Activated B cell treated with CpG ODN at 0.5 μM for 24 hours (primary cell): ENCODE measurements at regions not wholly inside any gene's neighbourhood (a gene's known extent, or its start where the extent isn't known, plus 50 kb on each side); places are given as distances from the start of the nearest gene placed in this dataset.

Source experiments
- ATAC-seq: fragments of 200-7000 bp; cut with Tn5 transposase; one replicate; pipeline ENCODE4 v1.10.0; 2021; ENCODE audit warnings: low read depth, mild to moderate bottlenecking, moderate library complexity
- CTCF ChIA-PET: fragments of 350-600 bp; sonication (Branson Sonifier 250); formaldehyde crosslinking; loops from one replicate; lab custom pipeline; 2021; ENCODE audit warnings: antibody characterized with exemption; lab: Charles Lee
- POLR2A ChIA-PET: fragments of 350-600 bp; sonication (Branson Sonifier 250); formaldehyde crosslinking; loops from one replicate; lab custom pipeline; 2021; ENCODE audit warnings: antibody characterized with exemption; lab: Charles Lee
- DNase-seq: peaks from one replicate; pipeline ENCODE4 v3.0.0; 2022
- H3K27ac Mint-ChIP-seq: one replicate; pipeline ENCODE4 v1.8.0; 2020; ENCODE audit warnings: mixed read lengths
- H3K27me3 Mint-ChIP-seq: one replicate; pipeline ENCODE4 v1.8.0; 2021; ENCODE audit warnings: mixed read lengths
- H3K36me3 Mint-ChIP-seq: one replicate; pipeline ENCODE4 v1.8.0; 2021; ENCODE audit warnings: low read depth, mixed read lengths
- H3K4me1 Mint-ChIP-seq: one replicate; pipeline ENCODE4 v1.8.0; 2021; ENCODE audit warnings: mixed read lengths
- H3K4me3 Mint-ChIP-seq: one replicate; pipeline ENCODE4 v1.8.0; 2020; ENCODE audit warnings: mild to moderate bottlenecking, mixed read lengths
- H3K9me3 Mint-ChIP-seq: one replicate; pipeline ENCODE4 v1.8.0; 2020; ENCODE audit warnings: mixed read lengths
- CTCF ChIP-seq: fragments of 200-600 bp; IDR thresholded peaks from one replicate; pipeline ENCODE4 v1.8.0; 2022; ENCODE audit warnings: antibody characterized with exemption, mild to moderate bottlenecking
- intact Hi-C: fragments of 100-400 bp; cut with micrococcal nuclease; formaldehyde crosslinking; loops from one replicate; pipeline ENCODE4 v1.15.1; 2024

GRCh38 chr1:88321706-88322105 is 362.4 kb upstream of the PKN2 start:
- no peaks in the 10 kb centered on the region for H3K4me1 Mint-ChIP-seq
- H3K4me3 Mint-ChIP-seq = no peak overlapping the region
- H3K27ac Mint-ChIP-seq = no peak overlapping the region
- no peak for TF ChIP-seq CTCF
- ChIA-PET POLR2A (no interaction called here), CTCF (no interaction called here)
- H3K27me3 Mint-ChIP-seq = peaks cover 7% of the 10 kb centered on the region
- intact Hi-C loops = no loop called here
- ATAC-seq = no peak
- H3K36me3 Mint-ChIP-seq = no peaks in the 10 kb centered on the region
- no peaks in the 10 kb centered on the region for H3K9me3 Mint-ChIP-seq
- no peak for DNase-seq

GRCh38 chr1:88324899-88325298 is 359.2 kb upstream of the PKN2 start:
- no peaks in the 10 kb centered on the region for H3K4me1 Mint-ChIP-seq
- DNase-seq = no peak
- CTCF ChIA-PET = no interaction called here
- H3K4me3 Mint-ChIP-seq = no peak overlapping the region
- H3K27ac Mint-ChIP-seq = no peak overlapping the region
- intact Hi-C loops = no loop called here
- H3K36me3 Mint-ChIP-seq = no peaks in the 10 kb centered on the region
- peaks cover 7% of the 10 kb centered on the region for H3K27me3 Mint-ChIP-seq
- no peak for TF ChIP-seq CTCF
- ATAC-seq = no peak
- H3K9me3 Mint-ChIP-seq = no peaks in the 10 kb centered on the region
- POLR2A ChIA-PET = no interaction called here

- H3K36me3 Mint-ChIP-seq = no peaks in the 10 kb centered on the region
- DNase-seq (no peak), ATAC-seq (no peak)
- no peak overlapping the region for H3K27ac Mint-ChIP-seq
- ChIA-PET CTCF (no interaction called here), POLR2A (no interaction called here)
- H3K27me3 Mint-ChIP-seq = peaks cover 2% of the 10 kb centered on the region
- H3K9me3 Mint-ChIP-seq = no peaks in the 10 kb centered on the region
- no peak for TF ChIP-seq CTCF
- no peaks in the 10 kb centered on the region for H3K4me1 Mint-ChIP-seq
- no peak overlapping the region for H3K4me3 Mint-ChIP-seq
- intact Hi-C loops = no loop called here
Measured at GRCh38 chr1:88327391-88328267, 356.4 kb upstream of the PKN2 start.

- no peaks in the 10 kb centered on the region for H3K9me3 Mint-ChIP-seq
- H3K4me3 Mint-ChIP-seq = no peak overlapping the region
- intact Hi-C loops = no loop called here
- H3K27me3 Mint-ChIP-seq = peaks cover 4% of the 10 kb centered on the region
- no peaks in the 10 kb centered on the region for H3K4me1 Mint-ChIP-seq
- no peak for TF ChIP-seq CTCF
- H3K36me3 Mint-ChIP-seq = no peaks in the 10 kb centered on the region
- ChIA-PET CTCF (no interaction called here), POLR2A (no interaction called here)
- ATAC-seq (no peak), DNase-seq (no peak)
- no peak overlapping the region for H3K27ac Mint-ChIP-seq
Measured at GRCh38 chr1:88330201-88330600, 353.9 kb upstream of the PKN2 start.

GRCh38 chr1:88333086-88333695 is 350.9 kb upstream of the PKN2 start:
- Mint-ChIP-seq H3K27me3 (peaks cover 2% of the 10 kb centered on the region), H3K27ac (no peak overlapping the region), H3K36me3 (no peaks in the 10 kb centered on the region), H3K4me3 (no peak overlapping the region), H3K9me3 (no peaks in the 10 kb centered on the region), H3K4me1 (no peaks in the 10 kb centered on the region)
- POLR2A ChIA-PET = no interaction called here
- no peak for ATAC-seq
- CTCF ChIA-PET = no interaction called here
- no peak for TF ChIP-seq CTCF
- intact Hi-C loops = no loop called here
- no peak for DNase-seq
